ENCODE measurements at regions not wholly inside any gene's neighbourhood (a gene's known extent, or its start where the extent isn't known, plus 50 kb on each side); places are given as distances from the start of the nearest gene placed in this dataset.

DNA sequence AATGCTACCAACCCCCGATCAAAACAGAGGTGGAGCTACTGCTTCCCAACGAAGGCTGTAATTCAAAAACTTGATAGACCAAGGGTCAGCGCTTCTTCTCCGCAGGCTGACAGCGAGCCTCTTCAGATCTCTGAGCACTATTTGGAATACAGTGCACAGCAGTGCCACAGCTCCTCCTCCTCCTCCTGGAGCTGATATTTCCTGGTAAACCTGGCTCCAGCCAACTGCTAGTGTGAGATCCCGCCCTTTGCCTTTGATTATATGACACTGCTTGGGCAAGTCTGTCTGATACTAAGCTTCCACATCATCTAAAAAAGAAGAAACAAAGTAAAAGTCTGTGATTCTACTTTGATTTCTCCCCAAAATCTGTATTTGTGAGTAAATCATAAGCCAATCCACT, 710.5 kb downstream of the DACH1 start:
- H3K4me1 ChIP-seq (ENCODE audit: low read length) = 0 out of 2 replicates have a peak, but pooled peaks cover 5% of the 10 kb centered on the region
- H3K79me2 ChIP-seq (ENCODE audit: low read length) = no peaks in the 10 kb centered on the region
- H3K4me3 ChIP-seq (ENCODE audit: low read length) = no peak overlapping the region
- TF ChIP-seq EZH2phosphoT487 (IDR thresholded peaks at IDR 0.05; ENCODE audit: low read depth) = no peak
- TF ChIP-seq, protein P1, sequence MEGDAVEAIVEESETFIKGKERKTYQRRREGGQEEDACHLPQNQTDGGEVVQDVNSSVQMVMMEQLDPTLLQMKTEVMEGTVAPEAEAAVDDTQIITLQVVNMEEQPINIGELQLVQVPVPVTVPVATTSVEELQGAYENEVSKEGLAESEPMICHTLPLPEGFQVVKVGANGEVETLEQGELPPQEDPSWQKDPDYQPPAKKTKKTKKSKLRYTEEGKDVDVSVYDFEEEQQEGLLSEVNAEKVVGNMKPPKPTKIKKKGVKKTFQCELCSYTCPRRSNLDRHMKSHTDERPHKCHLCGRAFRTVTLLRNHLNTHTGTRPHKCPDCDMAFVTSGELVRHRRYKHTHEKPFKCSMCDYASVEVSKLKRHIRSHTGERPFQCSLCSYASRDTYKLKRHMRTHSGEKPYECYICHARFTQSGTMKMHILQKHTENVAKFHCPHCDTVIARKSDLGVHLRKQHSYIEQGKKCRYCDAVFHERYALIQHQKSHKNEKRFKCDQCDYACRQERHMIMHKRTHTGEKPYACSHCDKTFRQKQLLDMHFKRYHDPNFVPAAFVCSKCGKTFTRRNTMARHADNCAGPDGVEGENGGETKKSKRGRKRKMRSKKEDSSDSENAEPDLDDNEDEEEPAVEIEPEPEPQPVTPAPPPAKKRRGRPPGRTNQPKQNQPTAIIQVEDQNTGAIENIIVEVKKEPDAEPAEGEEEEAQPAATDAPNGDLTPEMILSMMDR (IDR thresholded peaks at IDR 0.05; ENCODE audit: low read depth, low read length) = no peak
- no peak overlapping the region for H2AFZ ChIP-seq (ENCODE audit: low read depth, low read length)
- H3K27ac ChIP-seq (ENCODE audit: low read length) = no peak overlapping the region
- H3K4me2 ChIP-seq (ENCODE audit: low read length) = no peak overlapping the region
- no peak overlapping the region for H3K9ac ChIP-seq (ENCODE audit: low read length)
- H3K27me3 ChIP-seq (ENCODE audit: low read depth, low read length) = no peaks in the 10 kb centered on the region
- H4K20me1 ChIP-seq (ENCODE audit: insufficient read depth, low read length) = no peaks in the 10 kb centered on the region
- H3K36me3 ChIP-seq (replicated peaks; ENCODE audit: low read depth, low read length) = no peaks in the 10 kb centered on the region
- H3K9me3 ChIP-seq (ENCODE audit: insufficient read depth, low read length) = no peaks in the 10 kb centered on the region

DNA sequence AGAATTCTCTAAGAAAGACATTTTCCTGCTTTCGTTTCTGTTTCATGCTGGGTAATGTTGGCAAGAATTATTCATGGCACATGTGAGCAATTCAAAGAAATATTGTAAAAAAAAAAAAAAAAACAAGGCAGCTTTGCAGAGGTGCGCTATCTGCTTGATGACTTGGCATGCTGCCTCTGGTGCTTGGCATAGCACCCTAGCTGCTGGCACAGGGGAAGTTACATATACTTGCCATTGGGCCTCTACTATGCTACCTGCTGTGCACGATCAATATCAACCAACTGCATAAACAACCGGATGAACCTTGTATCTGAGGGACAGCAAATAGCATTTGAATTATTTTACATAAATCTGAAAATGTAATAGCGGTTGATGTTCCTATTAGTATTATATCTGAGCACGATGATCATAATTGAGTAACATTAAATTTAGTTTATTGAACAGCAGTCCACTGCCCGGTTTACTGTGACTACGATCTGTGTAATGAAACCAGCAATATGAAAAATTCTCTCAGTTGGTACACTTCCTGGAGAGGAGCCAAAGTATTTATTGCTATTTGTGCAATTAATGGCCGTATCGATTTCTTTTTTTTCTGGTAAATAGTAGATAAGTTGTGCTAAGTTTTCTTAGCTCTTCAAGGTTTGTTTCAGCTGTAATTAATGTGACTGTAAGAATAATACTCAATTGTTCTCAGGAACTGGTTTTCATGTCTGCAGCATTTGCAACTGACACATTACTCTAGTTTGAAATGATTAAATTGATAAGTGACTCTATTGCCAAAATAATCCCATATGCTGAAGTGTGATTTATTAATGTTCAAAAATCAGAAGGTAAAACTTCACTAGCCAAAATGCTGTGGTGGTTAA, 717.3 kb downstream of the DACH1 start:
- Histone ChIP-seq H4K20me1 (ENCODE audit: insufficient read depth, low read length) (no peaks in the 10 kb centered on the region), H3K27me3 (ENCODE audit: low read depth, low read length) (no peaks in the 10 kb centered on the region), H3K79me2 (ENCODE audit: low read length) (no peaks in the 10 kb centered on the region), H3K4me2 (ENCODE audit: low read length) (no peak overlapping the region), H3K27ac (ENCODE audit: low read length) (no peak overlapping the region), H3K4me1 (ENCODE audit: low read length) (no peaks in the 10 kb centered on the region), H3K36me3 (replicated peaks; ENCODE audit: low read depth, low read length) (no peaks in the 10 kb centered on the region), H3K9ac (ENCODE audit: low read length) (no peak overlapping the region), H2AFZ (ENCODE audit: low read depth, low read length) (peak overlapping the region; percentile 47; the same call in 1 of the 2 replicates), H3K4me3 (ENCODE audit: low read length) (no peak overlapping the region), H3K9me3 (ENCODE audit: insufficient read depth, low read length) (no peaks in the 10 kb centered on the region)
- TF ChIP-seq EZH2phosphoT487 (IDR thresholded peaks at IDR 0.05; ENCODE audit: low read depth) = no peak
- TF ChIP-seq, protein P1 (IDR thresholded peaks at IDR 0.05; ENCODE audit: low read depth, low read length) = no peak

- Histone ChIP-seq H3K4me1 (ENCODE audit: low read length) (no peaks in the 10 kb centered on the region), H2AFZ (ENCODE audit: low read depth, low read length) (peak overlapping the region; percentile 47), H3K36me3 (replicated peaks; ENCODE audit: low read depth, low read length) (no peaks in the 10 kb centered on the region)
Measured at GRCh38 chr13:71149046-71149445, 718.0 kb downstream of the DACH1 start.

GRCh38 chr13:71148396-71148795, 718.6 kb downstream of the DACH1 start:
- no peaks in the 10 kb centered on the region for H4K20me1 ChIP-seq (ENCODE audit: insufficient read depth, low read length)
- no peak for TF ChIP-seq EZH2phosphoT487 (IDR thresholded peaks at IDR 0.05; ENCODE audit: low read depth)
- TF ChIP-seq, protein P1 (IDR thresholded peaks at IDR 0.05; ENCODE audit: low read depth, low read length) = no peak
- H3K4me3 ChIP-seq (ENCODE audit: low read length) = no peak overlapping the region
- H3K4me2 ChIP-seq (ENCODE audit: low read length) = peak overlapping the region; percentile 1; the same call in 1 of the 2 replicates
- H3K27ac ChIP-seq (ENCODE audit: low read length) = no peak overlapping the region
- H3K36me3 ChIP-seq (replicated peaks; ENCODE audit: low read depth, low read length) = no peaks in the 10 kb centered on the region
- H3K79me2 ChIP-seq (ENCODE audit: low read length) = no peaks in the 10 kb centered on the region
- H3K9me3 ChIP-seq (ENCODE audit: insufficient read depth, low read length) = no peaks in the 10 kb centered on the region
- H3K9ac ChIP-seq (ENCODE audit: low read length) = no peak overlapping the region
- H3K4me1 ChIP-seq (ENCODE audit: low read length) = no peaks in the 10 kb centered on the region
- H3K27me3 ChIP-seq (ENCODE audit: low read depth, low read length) = no peaks in the 10 kb centered on the region
- peak overlapping the region; percentile 47; the same call in 1 of the 2 replicates for H2AFZ ChIP-seq (ENCODE audit: low read depth, low read length)

More at GRCh38 chr13:71149046-71149445, 718.0 kb downstream of the DACH1 start:
- Histone ChIP-seq H4K20me1 (ENCODE audit: insufficient read depth, low read length) (no peaks in the 10 kb centered on the region), H3K27me3 (ENCODE audit: low read depth, low read length) (no peaks in the 10 kb centered on the region), H3K27ac (ENCODE audit: low read length) (no peak overlapping the region), H3K9ac (ENCODE audit: low read length) (no peak overlapping the region), H3K4me2 (ENCODE audit: low read length) (peak overlapping the region; percentile 1; the same call in 1 of the 2 replicates), H3K79me2 (ENCODE audit: low read length) (no peaks in the 10 kb centered on the region), H3K9me3 (ENCODE audit: insufficient read depth, low read length) (no peaks in the 10 kb centered on the region), H3K4me3 (ENCODE audit: low read length) (no peak overlapping the region)
- TF ChIP-seq EZH2phosphoT487 (IDR thresholded peaks at IDR 0.05; ENCODE audit: low read depth) = no peak
- TF ChIP-seq, protein P1 (IDR thresholded peaks at IDR 0.05; ENCODE audit: low read depth, low read length) = no peak

Data from OCI-LY3 (cell line).